ENCODE measurements at regions not wholly inside any gene's neighbourhood (a gene's known extent, or its start where the extent isn't known, plus 50 kb on each side); places are given as distances from the start of the nearest gene placed in this dataset.

DNA sequence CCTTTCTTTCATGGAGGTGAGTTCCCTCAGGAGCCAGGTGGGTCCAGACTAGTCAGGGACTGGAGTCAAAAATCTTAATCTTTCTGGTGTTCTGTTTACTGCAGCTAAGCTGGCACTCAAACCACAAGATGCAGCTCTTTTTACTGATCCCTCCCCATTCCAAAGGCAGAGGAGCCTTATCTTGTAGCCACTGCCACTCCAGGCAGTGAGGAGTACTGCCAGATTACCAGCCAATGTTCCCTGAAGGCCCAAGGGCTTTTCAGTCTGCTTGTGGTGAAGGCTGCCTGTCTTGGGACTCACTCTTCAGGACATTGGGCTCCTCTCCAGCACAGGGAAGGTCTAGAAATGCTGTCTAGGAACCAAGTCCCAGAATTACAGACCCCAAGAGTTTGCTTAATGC, 490.4 kb upstream of the ADGRB3 start:
- no peaks in the 10 kb centered on the region; a peak in 1 of 4 replicates for H3K79me2 ChIP-seq (ENCODE audit: control insufficient read depth in 1 of 2, insufficient read depth in 2 of 2, low read length in 2 of 2)
- H2AFZ ChIP-seq (ENCODE audit: low read length), result 0 out of 2 replicates have a peak overlapping the region, but pooled peaks have one; percentile 70
- no peaks in the 10 kb centered on the region for H4K20me1 ChIP-seq (replicated peaks in 1 of 2; ENCODE audit: control insufficient read depth in 1 of 2, insufficient read depth in 2 of 2, low read length in 2 of 2)
- peaks cover 0 to 4% of the 10 kb centered on the region in 2 experiments; a peak in 2 of 4 replicates for H3K9me3 ChIP-seq (ENCODE audit: insufficient read depth in 2 of 2, low read depth in 1 of 2, low read length in 1 of 2)
- no peak overlapping the region for H3K14ac ChIP-seq (ENCODE audit: insufficient read length)
- H4K5ac ChIP-seq (ENCODE audit: insufficient read length, low read depth, low read length), result no peak overlapping the region
- no peak overlapping the region for H4K91ac ChIP-seq (replicated peaks; ENCODE audit: insufficient read length, low read length)
- H3K4me1 ChIP-seq (replicated peaks in 1 of 4; ENCODE audit: control insufficient read depth in 3 of 4, insufficient read depth in 4 of 4, low read length in 3 of 4), result peaks cover 0 to 2% (median 0%) of the 10 kb centered on the region in 4 experiments; a peak in 1 of 7 replicates
- no peak overlapping the region for H3K4me3 ChIP-seq (ENCODE audit: extremely low read depth in 1 of 4, insufficient read depth in 2 of 4, low read depth in 3 of 4, low read length in 4 of 4)
- DNase-seq (ENCODE audit: low read depth in 1 of 2, low spot score in 2 of 2), result no peak
- no peaks in the 10 kb centered on the region for H3K27me3 ChIP-seq (replicated peaks in 1 of 4; ENCODE audit: control insufficient read depth in 3 of 4, extremely low read depth in 1 of 4, insufficient read depth in 3 of 4, low read length in 3 of 4)
- POLR2A ChIA-PET (ENCODE audit: partially characterized antibody), result no interaction called here
- H2BK5ac ChIP-seq (ENCODE audit: low read depth, low read length), result no peak overlapping the region
- H4K8ac ChIP-seq (ENCODE audit: extremely low read depth, insufficient read depth, low read length), result no peak overlapping the region
- no peak overlapping the region for H3K27ac ChIP-seq (ENCODE audit: low read depth, low read length)
- no peak overlapping the region for H2AK5ac ChIP-seq (ENCODE audit: low read depth, low read length)
- no peaks in the 10 kb centered on the region for H3K79me1 ChIP-seq (ENCODE audit: low read depth, low read length)
- H3K23me2 ChIP-seq (ENCODE audit: low read depth, low read length), result no peaks in the 10 kb centered on the region
- H3K23ac ChIP-seq (ENCODE audit: insufficient read length), result no peak overlapping the region
- H3K4me2 ChIP-seq (ENCODE audit: insufficient read depth in 1 of 2, low read depth in 2 of 2, low read length in 2 of 2), result no peak overlapping the region
- H3K56ac ChIP-seq (replicated peaks; ENCODE audit: insufficient read length, low read depth, low read length), result no peak overlapping the region
- H3K9ac ChIP-seq (replicated peaks in 1 of 4; ENCODE audit: extremely low read depth in 1 of 4, low read depth in 3 of 4, low read length in 3 of 4), result no peak overlapping the region
- H2BK15ac ChIP-seq (ENCODE audit: low read length), result peak overlapping the region; percentile 46; the same call in 1 of the 2 replicates
- no peak for FAIRE-seq
- H3K36me3 ChIP-seq (ENCODE audit: control insufficient read depth in 2 of 4, insufficient read depth in 4 of 4, low read length in 3 of 4), result no peaks in the 10 kb centered on the region; a peak in 1 of 8 replicates
- CTCF ChIA-PET (ENCODE audit: partially characterized antibody), result interaction anchor here (1.5 kb wide), 1 partner anchor 18 kb away, joined by 4 read pairs; no protein-coding TSS in a partner anchor
- H3K18ac ChIP-seq (ENCODE audit: extremely low read depth, low read length), result no peak overlapping the region
- no peak overlapping the region for H2BK120ac ChIP-seq (replicated peaks; ENCODE audit: low read depth, low read length)
- no peak overlapping the region for H2BK20ac ChIP-seq (ENCODE audit: low read length)
- TF ChIP-seq CTCF (IDR thresholded peaks at IDR 0.05; ENCODE audit: control extremely low read depth in 1 of 3, insufficient read depth in 1 of 3, low read depth in 1 of 3, low read length in 3 of 3), result no peak
- TF ChIP-seq RAD21 (IDR thresholded peaks at IDR 0.05 in 1 of 2, conservative IDR thresholded peaks at IDR 0.05 in 1 of 2; ENCODE audit: low read depth in 2 of 2, low read length in 2 of 2), result peak; percentile 12 to 18; a peak in 2 of 4 replicates
- no peak for TF ChIP-seq RNF2 (IDR thresholded peaks at IDR 0.05; ENCODE audit: borderline replicate concordance, low read depth, low read length, missing control alignments, poor library complexity, severe bottlenecking)
- H2BK12ac ChIP-seq (ENCODE audit: low read depth, low read length), result no peak overlapping the region
- no peak overlapping the region for H3K4ac ChIP-seq (replicated peaks; ENCODE audit: insufficient read length, low read depth, low read length)

Data from H1 (cell line).